GM21619 (cell line): ENCODE measurements at regions not wholly inside any gene's neighbourhood (a gene's known extent, or its start where the extent isn't known, plus 50 kb on each side); places are given as distances from the start of the nearest gene placed in this dataset.

Experiments used
- ATAC-seq: cut with Tn5 transposase; IDR thresholded peaks from one replicate; pipeline ENCODE4 v1.9.1; 2021; ENCODE audit not compliant: unreplicated experiment

- ATAC-seq, result no peak
Observed at GRCh38 chr18:43875511-43875910, 598.2 kb upstream of the SYT4 start.

- no peak for ATAC-seq
Observed at GRCh38 chr18:43876286-43876685, 599.0 kb upstream of the SYT4 start.

- ATAC-seq, result no peak
Observed at GRCh38 chr18:43876748-43877147, 599.5 kb upstream of the SYT4 start.

- no peak for ATAC-seq
Observed at GRCh38 chr18:43877616-43878321, 600.5 kb upstream of the SYT4 start.

DNA sequence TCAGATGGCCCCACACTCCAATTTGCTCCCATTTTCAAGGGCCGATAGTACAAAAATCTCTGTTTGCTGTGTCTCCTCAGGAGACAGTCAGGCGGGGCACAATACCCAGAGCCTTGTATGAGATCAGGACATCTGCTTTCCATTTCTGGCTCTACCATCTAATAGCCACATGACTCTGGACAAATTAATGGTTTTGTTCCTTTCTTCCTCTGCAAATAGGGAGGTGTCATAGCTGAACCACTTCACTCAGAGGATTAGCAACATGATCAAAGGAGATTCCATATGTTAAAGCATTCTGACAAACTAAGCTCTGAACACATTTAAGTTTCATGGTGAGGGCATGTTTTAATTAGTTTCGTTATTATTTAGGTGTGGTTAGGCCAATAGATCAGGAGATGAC is 602.1 kb upstream of the SYT4 start:
- no peak for ATAC-seq

GRCh38 chr18:43882358-43883055 is 605.2 kb upstream of the SYT4 start:
- no peak for ATAC-seq

GRCh38 chr18:43883886-43884285 is 606.6 kb upstream of the SYT4 start:
- ATAC-seq, result no peak

- ATAC-seq, result no peak
Observed at GRCh38 chr18:43886341-43886740, 609.1 kb upstream of the SYT4 start.

DNA sequence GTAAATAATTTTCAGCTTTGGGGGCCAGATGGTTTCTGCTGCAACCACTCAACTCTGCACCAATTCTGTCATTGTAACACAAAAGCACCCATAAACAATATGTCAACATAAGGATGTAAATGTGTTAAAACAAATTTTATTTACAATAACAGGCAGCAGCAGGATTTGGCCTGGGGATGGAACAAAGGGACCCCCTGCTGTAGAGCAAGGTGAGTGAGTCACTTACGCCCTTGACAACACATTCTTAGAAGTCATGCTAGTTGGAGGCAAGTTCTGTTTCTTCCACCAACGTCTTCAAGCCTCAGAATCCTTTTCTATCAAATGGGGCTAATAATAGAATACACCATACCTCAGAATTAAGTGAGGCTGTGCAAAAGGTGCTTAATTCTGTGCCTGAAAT is 610.2 kb upstream of the SYT4 start:
- no peak for ATAC-seq

DNA sequence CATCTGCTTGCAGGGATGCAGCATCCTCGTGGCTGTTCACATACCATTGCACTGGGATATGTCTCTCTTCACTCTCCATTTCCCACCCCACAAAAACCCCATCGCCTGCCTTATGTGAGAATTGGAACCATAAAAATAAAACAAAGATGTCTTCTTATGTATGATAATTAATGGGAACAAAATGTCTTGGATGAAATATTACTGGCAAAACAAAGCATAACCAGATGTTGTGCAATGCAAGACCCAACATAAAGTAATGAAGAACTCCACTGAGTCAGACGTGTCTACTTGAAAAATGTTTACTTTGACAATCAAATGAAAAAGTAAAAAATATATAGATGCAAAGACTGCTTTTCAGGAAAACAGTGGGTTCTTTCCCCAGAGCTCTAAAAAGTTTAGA is 611.3 kb upstream of the SYT4 start:
- no peak for ATAC-seq

- ATAC-seq, result no peak
Observed at GRCh38 chr18:43893001-43893637, 615.8 kb upstream of the SYT4 start.

DNA sequence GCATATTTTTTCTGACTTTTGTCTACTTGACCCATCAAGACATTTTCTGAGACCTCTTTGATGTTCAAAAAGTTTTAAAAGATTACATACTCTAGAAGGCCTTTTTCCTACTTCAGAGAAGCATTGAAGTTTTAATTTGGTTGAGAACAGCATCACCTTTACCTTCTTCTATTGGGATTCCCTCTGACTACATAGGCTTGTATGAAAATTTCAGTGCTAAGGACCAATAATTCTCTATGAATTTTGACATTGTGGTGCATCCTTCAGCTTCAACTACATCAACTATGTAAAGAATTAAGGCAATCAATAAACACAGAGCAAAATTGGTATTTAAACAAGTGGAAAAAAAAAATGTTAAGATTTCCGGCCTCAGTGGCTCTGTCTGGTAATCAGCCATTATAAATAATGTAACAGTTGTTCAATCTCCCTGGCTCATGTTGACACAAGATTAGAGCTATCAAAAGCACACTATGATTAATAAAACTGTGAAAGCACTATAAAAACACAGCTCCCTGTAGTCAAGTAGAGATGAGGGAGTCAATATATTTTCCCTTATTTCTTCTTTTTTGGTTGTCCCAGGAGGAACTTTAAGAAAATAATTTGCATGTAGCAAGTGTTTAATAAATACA is 627.0 kb upstream of the SYT4 start:
- no peak for ATAC-seq

GRCh38 chr18:43914018-43914417 is 636.7 kb upstream of the SYT4 start:
- no peak for ATAC-seq

- ATAC-seq, result no peak
Observed at GRCh38 chr18:43916984-43917383, 639.7 kb upstream of the SYT4 start.

- ATAC-seq, result no peak
Observed at GRCh38 chr18:43917520-43917919, 640.2 kb upstream of the SYT4 start.

GRCh38 chr18:43919551-43919950 is 642.3 kb upstream of the SYT4 start:
- ATAC-seq, result no peak

DNA sequence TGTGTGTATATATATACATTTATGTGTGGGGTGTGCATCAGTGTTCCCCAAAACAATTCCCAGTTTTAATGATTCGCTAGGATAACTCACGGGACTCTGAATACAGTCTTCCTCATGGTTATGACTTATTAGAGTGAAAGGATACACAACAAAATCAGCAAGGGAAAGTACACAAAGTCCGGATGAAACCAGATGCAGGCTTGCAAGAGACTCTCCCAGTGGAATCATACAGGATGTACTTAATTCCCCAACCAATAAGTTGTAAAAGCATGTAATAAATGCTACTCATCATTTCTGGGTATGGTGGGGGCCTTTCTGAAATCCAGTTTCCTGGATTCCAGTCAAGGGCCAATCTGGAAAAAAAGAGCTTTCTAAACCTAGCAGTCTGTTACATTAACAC is 654.1 kb upstream of the SYT4 start:
- ATAC-seq, result no peak

DNA sequence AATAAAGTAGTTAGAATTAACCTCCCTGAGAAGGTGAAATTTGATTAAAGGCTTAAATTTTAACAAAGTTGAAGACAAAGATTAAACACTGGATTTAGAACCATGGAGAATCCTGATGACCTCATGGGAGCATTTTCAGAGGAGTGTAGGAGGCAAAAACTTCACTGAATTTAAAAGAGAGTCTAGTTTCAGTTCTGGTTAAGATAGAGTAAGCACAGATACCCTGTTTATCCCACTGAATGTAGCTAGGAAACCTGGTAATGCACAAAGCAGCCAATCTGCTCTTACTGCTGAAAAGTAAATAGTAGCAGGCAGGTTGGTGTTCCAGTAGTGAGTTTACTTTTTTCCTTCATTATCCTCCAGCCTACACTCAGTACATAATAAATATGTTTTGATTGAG is 654.9 kb upstream of the SYT4 start:
- ATAC-seq, result no peak

GRCh38 chr18:43933177-43933576 is 655.9 kb upstream of the SYT4 start:
- no peak for ATAC-seq

DNA sequence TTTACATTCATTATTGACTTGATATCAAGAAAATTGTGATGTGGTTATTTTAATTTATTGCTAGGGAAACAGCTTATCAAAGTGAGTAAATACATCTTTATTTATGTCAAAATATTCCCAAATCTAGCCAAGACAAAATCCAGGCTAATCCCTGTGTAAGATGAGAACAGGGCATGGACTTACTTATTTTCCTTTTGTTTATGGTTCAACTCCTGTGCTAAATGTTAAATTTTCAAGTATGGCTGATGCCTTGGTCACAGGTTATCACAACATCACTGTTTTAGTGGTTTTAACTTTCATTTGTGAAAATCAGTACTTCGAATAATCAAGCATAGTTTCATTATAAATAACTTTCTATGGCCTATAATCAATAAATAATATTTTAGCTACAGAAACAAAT is 657.0 kb upstream of the SYT4 start:
- ATAC-seq, result no peak

GRCh38 chr18:43934781-43935471 is 657.6 kb upstream of the SYT4 start:
- ATAC-seq, result no peak
